ENCODE measurements at regions not wholly inside any gene's neighbourhood (a gene's known extent, or its start where the extent isn't known, plus 50 kb on each side); places are given as distances from the start of the nearest gene placed in this dataset.

DNA sequence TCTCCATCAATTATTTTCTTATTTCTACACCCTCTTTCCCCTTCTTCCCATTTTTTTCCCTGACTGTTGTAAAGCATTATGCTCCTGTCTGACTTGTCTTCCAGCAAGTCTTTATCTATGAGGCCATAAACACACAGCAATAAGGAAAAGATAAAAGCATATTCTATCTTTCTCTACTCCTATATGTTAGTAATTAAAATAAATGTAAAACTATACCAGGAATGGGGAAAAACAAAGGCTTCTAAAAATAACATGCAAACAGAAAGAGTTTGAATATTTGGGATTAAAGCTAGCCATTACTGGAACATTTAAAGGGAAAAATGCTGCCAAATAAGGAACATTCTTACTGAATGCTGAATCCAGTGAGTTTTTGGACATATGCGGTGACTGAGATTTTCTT lies 471.7 kb upstream of the HS3ST1 start:
- Histone ChIP-seq H3K4me1 (replicated peaks; ENCODE audit: insufficient read depth) (no peaks in the 10 kb centered on the region), H3K4me3 (no peak overlapping the region), H3K79me2 (ENCODE audit: low read depth) (no peaks in the 10 kb centered on the region), H3K36me3 (ENCODE audit: low read depth) (no peaks in the 10 kb centered on the region), H3K9me3 (ENCODE audit: insufficient read depth, low read depth) (no peaks in the 10 kb centered on the region), H3K9me2 (ENCODE audit: insufficient read depth) (no peaks in the 10 kb centered on the region), H3F3A (ENCODE audit: insufficient read depth, low read depth) (no peaks in the 10 kb centered on the region), H3K4me2 (no peak overlapping the region), H4K20me1 (ENCODE audit: insufficient read depth) (no peaks in the 10 kb centered on the region), H3K27ac (no peak overlapping the region), H3K27me3 (ENCODE audit: insufficient read depth, low read depth) (no peaks in the 10 kb centered on the region), H2AFZ (no peak overlapping the region)
- POLR2A ChIA-PET (ENCODE audit: unreplicated experiment), result no interaction called here
- intact Hi-C loops (cut with micrococcal nuclease; ENCODE audit: unreplicated experiment), result no loop called here
- no TSS peak for BruUV-seq (replicated peaks)
- TF ChIP-seq, protein P1, sequence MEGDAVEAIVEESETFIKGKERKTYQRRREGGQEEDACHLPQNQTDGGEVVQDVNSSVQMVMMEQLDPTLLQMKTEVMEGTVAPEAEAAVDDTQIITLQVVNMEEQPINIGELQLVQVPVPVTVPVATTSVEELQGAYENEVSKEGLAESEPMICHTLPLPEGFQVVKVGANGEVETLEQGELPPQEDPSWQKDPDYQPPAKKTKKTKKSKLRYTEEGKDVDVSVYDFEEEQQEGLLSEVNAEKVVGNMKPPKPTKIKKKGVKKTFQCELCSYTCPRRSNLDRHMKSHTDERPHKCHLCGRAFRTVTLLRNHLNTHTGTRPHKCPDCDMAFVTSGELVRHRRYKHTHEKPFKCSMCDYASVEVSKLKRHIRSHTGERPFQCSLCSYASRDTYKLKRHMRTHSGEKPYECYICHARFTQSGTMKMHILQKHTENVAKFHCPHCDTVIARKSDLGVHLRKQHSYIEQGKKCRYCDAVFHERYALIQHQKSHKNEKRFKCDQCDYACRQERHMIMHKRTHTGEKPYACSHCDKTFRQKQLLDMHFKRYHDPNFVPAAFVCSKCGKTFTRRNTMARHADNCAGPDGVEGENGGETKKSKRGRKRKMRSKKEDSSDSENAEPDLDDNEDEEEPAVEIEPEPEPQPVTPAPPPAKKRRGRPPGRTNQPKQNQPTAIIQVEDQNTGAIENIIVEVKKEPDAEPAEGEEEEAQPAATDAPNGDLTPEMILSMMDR (conservative IDR thresholded peaks at IDR 0.05), result no peak
- TF ChIP-seq EZH2 (IDR thresholded peaks at IDR 0.05; ENCODE audit: low read depth), result no peak
- CTCF ChIA-PET, result no interaction called here
- DNase-seq, result no peak

DNA sequence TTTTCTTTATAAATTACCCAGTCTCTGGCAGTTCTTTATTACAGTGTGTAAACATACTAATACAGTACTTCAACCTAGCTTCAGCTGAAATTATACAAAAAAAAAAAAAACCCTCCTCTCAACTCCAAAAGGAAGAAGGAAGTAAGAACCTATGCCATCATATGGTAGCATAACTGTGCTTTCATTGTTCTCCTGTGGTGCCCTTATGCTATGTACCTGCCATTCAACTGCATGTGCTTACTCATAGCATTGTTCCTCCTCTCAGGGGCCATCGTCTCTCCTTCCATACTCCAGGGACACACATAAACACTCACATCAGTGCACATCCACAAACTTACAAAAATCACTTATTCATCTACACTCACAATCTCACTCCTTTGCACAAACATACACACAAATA lies 470.1 kb upstream of the HS3ST1 start:
- no peaks in the 10 kb centered on the region for H3K79me2 ChIP-seq (ENCODE audit: low read depth)
- ChIA-PET CTCF (no interaction called here), POLR2A (ENCODE audit: unreplicated experiment) (no interaction called here)
- H3K36me3 ChIP-seq (ENCODE audit: low read depth), result no peaks in the 10 kb centered on the region
- no peaks in the 10 kb centered on the region for H3K4me1 ChIP-seq (replicated peaks; ENCODE audit: insufficient read depth)
- H2AFZ ChIP-seq, result no peak overlapping the region
- H4K20me1 ChIP-seq (ENCODE audit: insufficient read depth), result no peaks in the 10 kb centered on the region
- H3K9me2 ChIP-seq (ENCODE audit: insufficient read depth), result no peaks in the 10 kb centered on the region
- TF ChIP-seq, protein P1 (conservative IDR thresholded peaks at IDR 0.05), result no peak
- no peak for TF ChIP-seq EZH2 (IDR thresholded peaks at IDR 0.05; ENCODE audit: low read depth)
- BruUV-seq (replicated peaks), result no TSS peak
- DNase-seq, result no peak
- no peaks in the 10 kb centered on the region for H3F3A ChIP-seq (ENCODE audit: insufficient read depth, low read depth)
- H3K27ac ChIP-seq, result no peak overlapping the region
- H3K4me2 ChIP-seq, result no peak overlapping the region
- H3K27me3 ChIP-seq (ENCODE audit: insufficient read depth, low read depth), result no peaks in the 10 kb centered on the region
- no peak overlapping the region for H3K4me3 ChIP-seq
- intact Hi-C loops (cut with micrococcal nuclease; ENCODE audit: unreplicated experiment), result no loop called here
- H3K9me3 ChIP-seq (ENCODE audit: insufficient read depth, low read depth), result no peaks in the 10 kb centered on the region

DNA sequence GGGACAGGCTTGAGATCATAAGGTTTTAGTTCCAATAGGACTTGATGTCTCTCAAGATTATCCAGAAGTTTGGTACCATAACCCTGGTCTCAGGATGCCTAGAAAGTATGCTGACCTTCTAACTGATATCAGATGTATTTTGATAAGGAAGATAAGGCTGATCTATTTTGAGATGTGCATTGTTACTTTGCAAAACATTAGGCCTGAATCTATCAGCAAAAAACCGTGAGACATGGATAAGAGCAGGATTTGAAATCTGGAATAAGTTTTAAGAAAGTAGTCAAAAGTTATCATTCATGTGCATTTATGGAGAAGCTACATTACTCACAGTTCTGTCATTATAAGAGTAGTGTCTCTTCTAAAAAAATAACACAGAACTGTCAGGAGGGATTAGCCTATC lies 467.1 kb upstream of the HS3ST1 start:
- Histone ChIP-seq H3F3A (ENCODE audit: insufficient read depth, low read depth) (no peaks in the 10 kb centered on the region), H3K9me3 (ENCODE audit: insufficient read depth, low read depth) (no peaks in the 10 kb centered on the region), H3K27ac (no peak overlapping the region), H3K79me2 (ENCODE audit: low read depth) (no peaks in the 10 kb centered on the region), H4K20me1 (ENCODE audit: insufficient read depth) (no peaks in the 10 kb centered on the region), H3K4me1 (replicated peaks; ENCODE audit: insufficient read depth) (no peaks in the 10 kb centered on the region), H3K4me2 (no peak overlapping the region), H3K9me2 (ENCODE audit: insufficient read depth) (no peaks in the 10 kb centered on the region), H2AFZ (no peak overlapping the region), H3K36me3 (ENCODE audit: low read depth) (no peaks in the 10 kb centered on the region), H3K4me3 (no peak overlapping the region), H3K27me3 (ENCODE audit: insufficient read depth, low read depth) (no peaks in the 10 kb centered on the region)
- no TSS peak for BruUV-seq (replicated peaks)
- intact Hi-C loops (cut with micrococcal nuclease; ENCODE audit: unreplicated experiment), result no loop called here
- ChIA-PET POLR2A (ENCODE audit: unreplicated experiment) (no interaction called here), CTCF (no interaction called here)
- TF ChIP-seq EZH2 (IDR thresholded peaks at IDR 0.05; ENCODE audit: low read depth), result no peak
- TF ChIP-seq, protein P1 (conservative IDR thresholded peaks at IDR 0.05), result no peak
- no peak for DNase-seq

All from PC-9 (cell line).